ENCODE measurements at regions not wholly inside any gene's neighbourhood (a gene's known extent, or its start where the extent isn't known, plus 50 kb on each side); places are given as distances from the start of the nearest gene placed in this dataset.

DNA sequence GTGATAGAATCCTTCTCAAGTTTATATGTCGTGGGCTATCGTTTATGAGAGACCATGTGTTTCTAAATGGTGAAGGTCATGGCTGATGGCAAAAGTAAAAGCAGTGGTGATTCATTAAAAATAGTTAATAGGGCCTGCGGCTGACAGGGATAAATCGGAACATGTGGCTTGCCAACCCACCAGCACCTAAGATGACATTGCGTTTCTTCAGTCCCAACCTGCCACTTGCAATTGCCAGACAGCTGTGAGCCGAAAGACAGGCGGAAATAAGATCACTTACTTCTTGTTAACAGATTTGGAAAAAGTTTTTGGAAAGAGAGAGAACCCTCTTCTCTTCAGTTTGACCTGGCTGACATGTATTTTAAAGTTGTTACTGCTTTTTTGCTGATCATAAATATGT lies 131.5 kb upstream of the MPPED2 start:
- Mint-ChIP-seq H3K4me1 (no peaks in the 10 kb centered on the region), H3K9me3 (peaks cover 2% of the 10 kb centered on the region)

DNA sequence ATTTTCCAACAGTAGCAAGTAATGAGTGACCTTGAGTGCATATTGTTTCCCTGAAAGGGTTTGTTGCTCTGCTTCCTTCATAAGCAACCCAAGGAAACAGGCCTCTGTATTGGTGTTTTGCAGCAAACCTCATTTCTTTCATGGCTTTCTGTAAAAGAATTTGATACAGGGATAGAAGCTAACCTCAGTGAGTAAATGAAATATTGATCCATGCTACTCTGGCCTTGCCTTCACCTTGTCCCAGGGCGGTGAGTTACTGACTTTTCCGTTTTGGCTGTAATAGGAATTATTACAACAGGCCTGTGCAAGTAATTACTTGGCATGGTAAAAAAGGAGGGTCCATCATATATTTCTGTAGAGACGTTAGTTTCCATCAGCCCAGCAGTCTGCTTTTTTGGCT lies 130.9 kb upstream of the MPPED2 start:
- no peaks in the 10 kb centered on the region for H3K27me3 Mint-ChIP-seq
- peaks cover 2% of the 10 kb centered on the region for H3K9me3 Mint-ChIP-seq
- no peaks in the 10 kb centered on the region for H3K36me3 Mint-ChIP-seq
- CTCF ChIA-PET, result no interaction called here
- DNase-seq, result no peak
- H3K27ac Mint-ChIP-seq, result no peak overlapping the region
- no peaks in the 10 kb centered on the region for H3K4me1 Mint-ChIP-seq
- H3K4me3 Mint-ChIP-seq, result no peak overlapping the region

More for the DNA sequence above, 131.5 kb upstream of the MPPED2 start:
- H3K36me3 Mint-ChIP-seq, result no peaks in the 10 kb centered on the region
- H3K27me3 Mint-ChIP-seq, result no peaks in the 10 kb centered on the region
- CTCF ChIA-PET, result no interaction called here
- no peak overlapping the region for H3K27ac Mint-ChIP-seq
- H3K4me3 Mint-ChIP-seq, result no peak overlapping the region
- DNase-seq, result no peak

DNA sequence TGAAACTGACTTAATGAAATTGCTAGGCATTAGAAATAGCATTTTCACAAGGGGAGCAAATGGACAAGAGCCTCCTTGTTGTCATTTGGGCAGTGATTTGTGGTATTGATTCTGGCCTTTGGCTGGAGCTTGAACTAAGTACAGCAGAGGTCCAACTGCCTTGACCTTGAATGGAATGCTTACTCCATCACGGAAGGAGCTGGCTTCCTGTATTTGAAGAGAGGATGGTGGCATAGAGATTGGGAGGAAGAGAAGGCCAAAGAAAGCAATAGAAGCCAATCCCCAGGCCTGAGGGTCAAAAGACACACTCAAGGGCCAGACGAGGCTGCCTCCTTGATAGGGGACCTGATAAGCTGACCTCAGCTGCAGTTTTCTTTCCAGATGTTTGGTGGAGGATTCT lies 126.6 kb upstream of the MPPED2 start:
- H3K27ac Mint-ChIP-seq, result no peak overlapping the region
- no peak for DNase-seq
- peaks cover 2% of the 10 kb centered on the region for H3K9me3 Mint-ChIP-seq
- no peaks in the 10 kb centered on the region for H3K36me3 Mint-ChIP-seq
- H3K4me3 Mint-ChIP-seq, result no peak overlapping the region
- H3K27me3 Mint-ChIP-seq, result no peaks in the 10 kb centered on the region
- H3K4me1 Mint-ChIP-seq, result no peaks in the 10 kb centered on the region
- CTCF ChIA-PET, result no interaction called here

DNA sequence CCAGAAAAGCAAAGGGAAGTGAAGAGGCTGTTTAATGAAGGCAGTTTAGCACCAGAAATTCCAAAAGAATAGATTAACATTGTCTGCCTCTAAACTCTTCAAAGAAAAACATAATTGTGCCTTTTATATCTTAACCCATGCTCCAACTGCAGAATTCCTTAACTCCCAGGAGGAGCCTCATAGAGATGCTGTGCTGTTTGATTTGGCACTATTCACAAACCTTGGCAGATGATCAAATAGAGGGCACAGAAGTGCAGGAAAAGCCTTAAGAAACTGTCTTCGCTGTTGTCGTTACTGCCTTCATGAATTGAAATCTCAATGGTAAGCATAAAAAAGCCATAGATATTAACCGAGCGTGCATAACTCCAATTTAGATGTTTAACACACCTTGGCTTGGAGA lies 124.1 kb upstream of the MPPED2 start:
- Mint-ChIP-seq H3K27me3 (no peaks in the 10 kb centered on the region), H3K4me1 (no peaks in the 10 kb centered on the region), H3K36me3 (no peaks in the 10 kb centered on the region), H3K4me3 (no peak overlapping the region), H3K27ac (no peak overlapping the region), H3K9me3 (no peaks in the 10 kb centered on the region)
- CTCF ChIA-PET, result no interaction called here
- no peak for DNase-seq

DNA sequence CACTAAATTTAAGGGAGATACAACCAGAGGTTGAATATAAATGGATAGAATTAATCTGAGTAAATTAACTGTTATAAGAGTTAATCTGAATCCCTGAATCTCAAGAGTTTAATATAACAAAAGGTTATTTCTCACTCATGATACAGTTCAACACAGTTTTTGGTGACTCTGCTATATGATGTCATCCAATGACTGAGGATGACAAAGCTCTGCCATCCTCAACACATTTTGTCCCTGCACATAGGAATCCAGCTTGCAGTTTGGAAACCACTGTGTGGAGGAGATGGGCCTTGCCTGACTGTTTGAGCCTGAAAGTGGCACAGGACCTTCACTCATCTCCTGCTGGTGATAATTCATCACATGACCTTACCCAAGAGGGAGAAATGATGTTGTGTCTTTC lies 121.0 kb upstream of the MPPED2 start:
- no peak for DNase-seq
- no peaks in the 10 kb centered on the region for H3K4me1 Mint-ChIP-seq
- H3K27me3 Mint-ChIP-seq, result no peaks in the 10 kb centered on the region
- CTCF ChIA-PET, result no interaction called here
- H3K4me3 Mint-ChIP-seq, result no peak overlapping the region
- no peak overlapping the region for H3K27ac Mint-ChIP-seq
- no peaks in the 10 kb centered on the region for H3K9me3 Mint-ChIP-seq
- H3K36me3 Mint-ChIP-seq, result no peaks in the 10 kb centered on the region

DNA sequence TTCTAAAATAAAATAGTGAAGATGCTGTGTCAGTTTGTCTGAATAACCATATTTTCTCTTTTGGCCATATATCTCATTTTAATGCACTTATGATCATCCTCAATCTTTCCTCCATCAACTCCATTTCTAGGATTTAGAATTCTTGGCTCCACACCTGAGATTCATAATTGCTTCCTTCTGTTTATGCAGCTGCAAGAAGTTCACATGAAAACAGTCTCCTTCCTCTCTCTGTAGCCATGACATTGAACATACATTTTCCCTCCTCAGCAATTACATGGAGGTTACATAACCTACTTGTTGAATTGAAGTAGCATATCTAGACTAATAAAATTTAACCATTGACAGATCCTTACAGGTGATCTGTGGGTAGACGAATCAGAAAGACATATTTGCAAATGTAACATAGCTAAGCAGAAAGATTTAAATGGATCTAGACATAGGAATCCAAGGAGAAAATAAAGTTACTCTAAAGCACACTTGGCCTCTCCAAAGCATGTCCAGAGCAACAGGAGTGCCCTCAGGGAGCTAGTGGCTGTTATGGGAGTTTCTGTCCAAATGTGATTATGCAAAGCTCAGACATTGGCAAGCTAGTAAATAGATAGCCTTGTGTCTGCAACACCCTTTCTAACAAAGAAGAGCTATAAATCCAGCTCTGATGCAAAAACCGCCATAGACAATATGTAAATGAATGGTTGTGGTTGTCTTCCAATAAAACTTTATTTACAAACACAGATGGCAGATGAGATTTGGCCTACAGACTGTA lies 119.9 kb upstream of the MPPED2 start:
- H3K4me3 Mint-ChIP-seq, result no peak overlapping the region
- no peaks in the 10 kb centered on the region for H3K36me3 Mint-ChIP-seq
- no peaks in the 10 kb centered on the region for H3K9me3 Mint-ChIP-seq
- no peaks in the 10 kb centered on the region for H3K27me3 Mint-ChIP-seq
- no peaks in the 10 kb centered on the region for H3K4me1 Mint-ChIP-seq
- no peak for DNase-seq
- no peak overlapping the region for H3K27ac Mint-ChIP-seq
- CTCF ChIA-PET, result no interaction called here

DNA sequence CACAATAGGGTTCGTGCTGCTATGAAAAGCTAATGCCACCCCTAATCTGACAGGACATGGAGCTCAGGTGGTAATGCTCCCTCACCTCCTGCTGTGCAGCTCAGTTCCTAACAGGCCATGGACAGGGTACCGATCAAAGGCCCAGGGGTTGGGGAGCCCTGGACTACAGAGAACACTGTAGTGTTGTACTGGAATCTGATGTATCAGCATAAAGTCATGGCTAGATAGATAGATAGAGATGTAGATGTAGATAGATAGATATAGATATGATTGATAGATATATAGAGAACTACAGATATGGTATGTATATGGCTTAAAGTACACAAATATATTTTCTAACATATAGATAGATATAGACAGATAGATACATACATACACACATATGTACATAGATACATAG lies 112.3 kb upstream of the MPPED2 start:
- CTCF ChIA-PET, result no interaction called here
- Mint-ChIP-seq H3K27me3 (no peaks in the 10 kb centered on the region), H3K27ac (no peak overlapping the region)

DNA sequence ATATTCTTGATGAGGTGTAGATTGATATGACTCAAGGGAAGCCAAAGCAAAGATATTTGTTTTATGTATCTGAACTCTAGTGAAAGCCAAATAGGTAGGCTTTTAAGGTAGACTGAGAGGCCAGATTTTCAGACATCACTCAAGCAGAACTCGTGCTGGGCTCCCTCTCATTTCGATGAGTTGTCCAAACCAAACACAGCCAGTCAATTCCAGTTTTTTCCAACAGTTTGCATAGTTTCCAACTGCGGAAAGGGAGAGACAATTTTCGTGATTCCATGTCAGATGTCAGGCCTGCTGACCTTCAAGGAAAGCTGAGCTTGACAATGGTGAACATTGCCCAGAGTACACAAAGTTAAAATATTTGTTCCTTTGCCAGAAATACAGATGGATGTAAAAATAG lies 110.9 kb upstream of the MPPED2 start:
- Mint-ChIP-seq H3K4me1 (no peaks in the 10 kb centered on the region), H3K4me3 (no peak overlapping the region), H3K9me3 (no peaks in the 10 kb centered on the region), H3K36me3 (no peaks in the 10 kb centered on the region), H3K27ac (no peak overlapping the region), H3K27me3 (no peaks in the 10 kb centered on the region)
- no peak for DNase-seq
- CTCF ChIA-PET, result no interaction called here

More for the DNA sequence above, 112.3 kb upstream of the MPPED2 start:
- H3K36me3 Mint-ChIP-seq, result no peaks in the 10 kb centered on the region
- no peaks in the 10 kb centered on the region for H3K9me3 Mint-ChIP-seq
- no peak overlapping the region for H3K4me3 Mint-ChIP-seq
- H3K4me1 Mint-ChIP-seq, result no peaks in the 10 kb centered on the region
- DNase-seq, result no peak

DNA sequence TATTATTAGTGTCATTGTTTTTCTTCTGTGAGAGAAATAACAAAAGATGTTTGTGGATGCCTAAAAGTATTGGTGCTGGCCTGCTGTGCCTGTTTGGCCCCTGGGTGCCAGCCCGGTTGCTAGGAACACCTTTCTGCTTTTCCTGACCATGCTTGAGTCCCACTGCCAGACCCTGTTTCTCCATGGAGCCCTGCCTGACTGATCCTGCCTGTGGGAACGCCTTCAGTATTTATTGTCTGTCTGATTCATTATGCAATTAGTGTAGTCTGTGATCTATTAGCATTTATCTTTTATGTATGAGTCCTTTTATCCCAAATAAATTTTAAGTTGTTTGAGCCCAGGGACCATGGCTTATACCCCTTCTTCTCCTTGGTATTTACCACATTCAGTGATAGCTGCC lies 98.6 kb upstream of the MPPED2 start:
- DNase-seq, result no peak
- Mint-ChIP-seq H3K4me3 (no peak overlapping the region), H3K4me1 (no peaks in the 10 kb centered on the region), H3K9me3 (peaks cover 14% of the 10 kb centered on the region), H3K27me3 (no peaks in the 10 kb centered on the region), H3K27ac (no peak overlapping the region), H3K36me3 (no peaks in the 10 kb centered on the region)
- CTCF ChIA-PET, result no interaction called here

DNA sequence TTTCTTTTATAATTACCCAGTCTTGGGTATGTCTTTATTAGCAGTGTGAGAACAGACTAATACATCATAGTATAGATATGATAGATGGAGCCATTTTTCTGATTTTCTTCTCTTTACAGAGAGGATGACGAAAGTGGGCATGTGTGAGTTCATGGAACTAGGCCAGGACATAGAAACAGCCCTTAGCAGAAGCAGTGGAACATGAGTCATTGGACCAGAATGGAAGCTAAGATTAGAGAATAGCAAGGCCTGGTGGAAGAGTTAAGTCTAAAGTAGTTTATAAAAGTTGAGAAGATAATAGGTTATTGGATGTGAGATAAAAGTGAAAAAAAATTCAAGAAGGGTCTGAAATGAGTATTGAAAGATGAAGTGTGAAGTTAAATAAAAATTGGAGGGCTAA lies 97.0 kb upstream of the MPPED2 start:
- H3K27me3 Mint-ChIP-seq, result no peaks in the 10 kb centered on the region
- H3K4me1 Mint-ChIP-seq, result no peaks in the 10 kb centered on the region
- H3K36me3 Mint-ChIP-seq, result no peaks in the 10 kb centered on the region
- DNase-seq, result no peak
- peaks cover 14% of the 10 kb centered on the region for H3K9me3 Mint-ChIP-seq
- H3K4me3 Mint-ChIP-seq, result no peak overlapping the region
- CTCF ChIA-PET, result no interaction called here
- no peak overlapping the region for H3K27ac Mint-ChIP-seq

DNA sequence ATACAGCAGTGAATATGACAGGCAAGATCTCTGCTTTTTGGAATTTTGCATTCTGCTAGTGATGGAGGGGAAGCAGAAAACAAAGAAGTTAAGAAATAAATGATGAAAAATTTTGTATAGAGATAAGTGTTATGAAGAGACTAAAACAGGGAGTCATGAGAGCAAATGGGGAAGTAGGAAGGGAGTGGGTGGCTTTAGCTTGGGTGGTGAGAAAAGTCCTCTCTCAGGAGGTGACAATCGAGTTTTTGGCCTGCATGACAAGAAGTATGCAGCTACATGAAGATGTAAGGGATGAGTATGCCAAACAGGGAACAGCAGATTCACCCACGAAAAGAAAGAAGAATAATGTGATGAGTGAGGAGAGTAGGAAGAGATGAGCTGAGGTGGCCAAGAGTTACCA lies 80.7 kb upstream of the MPPED2 start:
- Mint-ChIP-seq H3K4me3 (no peak overlapping the region), H3K9me3 (no peaks in the 10 kb centered on the region)

DNA sequence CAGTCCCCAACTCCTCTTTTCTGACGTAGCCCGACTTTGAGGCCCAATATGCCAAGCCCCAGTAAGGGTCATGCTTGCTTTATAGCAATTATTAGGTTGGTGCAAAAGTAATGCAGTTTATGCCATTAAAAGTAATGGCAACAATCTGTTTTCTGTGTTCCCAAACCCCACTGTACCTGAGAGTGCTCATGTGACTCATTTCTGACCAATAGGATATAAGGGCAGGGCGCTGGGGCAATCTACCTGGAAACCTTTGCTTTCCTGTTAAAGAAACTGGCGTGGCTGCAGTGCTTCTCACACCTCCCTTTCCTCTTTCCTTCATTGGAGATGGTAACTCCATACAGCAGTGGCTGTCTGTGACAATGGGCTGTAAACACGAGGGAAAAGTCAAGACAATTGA lies 78.9 kb upstream of the MPPED2 start:
- no peak overlapping the region for H3K4me3 Mint-ChIP-seq
- CTCF ChIA-PET, result no interaction called here

More for the DNA sequence above, 80.7 kb upstream of the MPPED2 start:
- no peaks in the 10 kb centered on the region for H3K27me3 Mint-ChIP-seq
- no peak for DNase-seq
- CTCF ChIA-PET, result no interaction called here
- H3K4me1 Mint-ChIP-seq, result no peaks in the 10 kb centered on the region
- no peaks in the 10 kb centered on the region for H3K36me3 Mint-ChIP-seq
- no peak overlapping the region for H3K27ac Mint-ChIP-seq

DNA sequence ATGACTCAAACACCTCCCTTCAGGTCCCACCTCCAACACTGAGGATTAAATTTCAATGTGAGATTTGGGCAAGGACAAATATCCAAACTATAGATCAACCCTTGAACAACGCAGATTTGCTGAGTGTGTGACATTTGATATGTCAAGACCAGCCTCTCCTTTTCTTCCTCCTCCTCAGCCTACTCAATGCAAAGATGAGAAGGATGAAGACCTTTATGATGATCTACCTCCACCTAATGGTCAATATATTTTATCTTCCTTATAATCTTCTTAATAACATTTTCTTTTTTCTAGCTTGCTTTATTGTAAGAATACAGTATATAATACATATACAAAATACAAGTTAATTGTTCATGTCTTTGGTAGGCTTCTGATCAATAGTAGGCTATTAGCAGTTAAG lies 67.5 kb upstream of the MPPED2 start:
- Mint-ChIP-seq H3K27me3 (no peaks in the 10 kb centered on the region), H3K36me3 (no peaks in the 10 kb centered on the region), H3K4me3 (no peak overlapping the region), H3K9me3 (no peaks in the 10 kb centered on the region), H3K4me1 (no peaks in the 10 kb centered on the region), H3K27ac (no peak overlapping the region)
- no peak for DNase-seq
- CTCF ChIA-PET, result no interaction called here

More for the DNA sequence above, 78.9 kb upstream of the MPPED2 start:
- no peak for DNase-seq
- Mint-ChIP-seq H3K27me3 (no peaks in the 10 kb centered on the region), H3K36me3 (no peaks in the 10 kb centered on the region), H3K4me1 (no peaks in the 10 kb centered on the region), H3K27ac (no peak overlapping the region), H3K9me3 (no peaks in the 10 kb centered on the region)

DNA sequence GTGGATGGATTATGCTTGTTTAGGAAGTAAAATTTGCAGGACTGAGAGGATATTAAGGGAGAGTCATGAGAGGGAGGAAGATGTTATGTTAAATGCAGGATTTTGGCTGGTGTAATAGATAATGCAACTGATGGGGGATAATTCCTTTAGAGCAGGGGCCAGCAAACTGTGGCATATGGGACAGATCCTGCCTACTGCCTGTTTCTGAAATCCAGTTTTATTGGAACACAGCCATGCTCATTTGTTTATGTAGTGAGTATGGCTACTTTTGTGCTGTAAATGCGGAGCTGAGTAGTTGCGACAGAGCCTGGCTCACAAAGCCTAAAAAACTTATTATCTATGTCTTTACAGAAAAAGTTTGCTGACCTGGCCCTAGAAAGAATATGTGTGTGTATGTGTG lies 66.6 kb upstream of the MPPED2 start:
- CTCF ChIA-PET, result no interaction called here
- Mint-ChIP-seq H3K27me3 (no peaks in the 10 kb centered on the region), H3K27ac (no peak overlapping the region), H3K4me1 (no peaks in the 10 kb centered on the region), H3K36me3 (no peaks in the 10 kb centered on the region), H3K9me3 (no peaks in the 10 kb centered on the region), H3K4me3 (no peak overlapping the region)
- DNase-seq, result no peak

DNA sequence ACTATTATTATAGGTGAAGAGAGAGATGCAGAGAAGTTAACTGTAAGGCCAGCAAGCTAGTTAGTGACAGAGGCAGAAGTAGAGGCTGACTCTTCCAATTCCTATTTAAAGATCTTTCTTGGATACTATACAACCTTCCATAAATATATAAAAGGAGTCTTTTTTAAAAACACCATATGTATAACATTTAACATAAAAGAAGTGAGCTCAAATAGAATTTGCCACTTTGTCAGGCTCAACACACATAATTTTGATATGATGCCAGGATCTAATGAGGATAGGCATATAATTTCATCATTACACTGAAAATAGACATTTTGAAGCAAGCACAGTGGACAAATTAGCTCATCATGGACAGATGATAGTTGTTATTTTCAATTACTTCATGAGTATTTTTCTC lies 64.1 kb upstream of the MPPED2 start:
- no peaks in the 10 kb centered on the region for H3K4me1 Mint-ChIP-seq
- no peak overlapping the region for H3K4me3 Mint-ChIP-seq
- CTCF ChIA-PET, result no interaction called here
- no peaks in the 10 kb centered on the region for H3K9me3 Mint-ChIP-seq
- H3K36me3 Mint-ChIP-seq, result no peaks in the 10 kb centered on the region
- DNase-seq, result no peak
- H3K27me3 Mint-ChIP-seq, result no peaks in the 10 kb centered on the region
- H3K27ac Mint-ChIP-seq, result no peak overlapping the region

Measured in activated naive CD4-positive, alpha-beta T cell treated with anti-CD3 and anti-CD28 coated beads, Interleukin-2, amount 10 ng/mL, durations not matched to agents 7 days and 5 days (primary cell).